HEK293 (cell line): ENCODE measurements at regions not wholly inside any gene's neighbourhood (a gene's known extent, or its start where the extent isn't known, plus 50 kb on each side); places are given as distances from the start of the nearest gene placed in this dataset.

ENCODE experiments used
- PATZ1 ChIP-seq: fragments of 450-650 bp; formaldehyde crosslinking; IDR thresholded peaks from 2 replicates; pipeline ENCODE4 v1.5.1; 2016; ENCODE audit warnings: missing biosample characterization, missing genetic modification characterization
- SP2 ChIP-seq: fragments of 450-650 bp; formaldehyde crosslinking; IDR thresholded peaks from 2 replicates; pipeline ENCODE4 v1.5.1; 2016; ENCODE audit warnings: missing biosample characterization, missing genetic modification characterization
- YY1 ChIP-seq: fragments of 450-650 bp; formaldehyde crosslinking; IDR thresholded peaks from 2 replicates; pipeline ENCODE4 v1.5.1; 2018; ENCODE audit warnings: missing biosample characterization, missing genetic modification characterization
- ZBTB1 ChIP-seq: fragments of 450-650 bp; formaldehyde crosslinking; IDR thresholded peaks from 2 replicates; pipeline ENCODE4 v1.5.1; 2016; ENCODE audit warnings: missing biosample characterization, missing genetic modification characterization
- ZNF670 ChIP-seq: fragments of 450-650 bp; formaldehyde crosslinking; IDR thresholded peaks from 2 replicates; pipeline ENCODE4 v1.5.1; 2016; ENCODE audit warnings: missing biosample characterization, missing genetic modification characterization, low read depth
- TF ChIP-seq, protein P1 (sequence below): fragments of 450-650 bp; formaldehyde crosslinking; IDR thresholded peaks from 2 replicates; pipeline ENCODE4 v1.5.1; 2016; ENCODE audit warnings: missing biosample characterization, missing genetic modification characterization
- TF ChIP-seq, protein P2 (sequence below): fragments of 450-650 bp; formaldehyde crosslinking; IDR thresholded peaks from 2 replicates; pipeline ENCODE4 v1.5.1; 2016; ENCODE audit warnings: missing biosample characterization, missing genetic modification characterization, low read depth
- TF ChIP-seq, protein P3 (sequence below): fragments of 450-650 bp; formaldehyde crosslinking; IDR thresholded peaks from 2 replicates; pipeline ENCODE4 v1.5.1; 2017; ENCODE audit warnings: missing biosample characterization, mild to moderate bottlenecking, missing genetic modification characterization, moderate library complexity

DNA sequence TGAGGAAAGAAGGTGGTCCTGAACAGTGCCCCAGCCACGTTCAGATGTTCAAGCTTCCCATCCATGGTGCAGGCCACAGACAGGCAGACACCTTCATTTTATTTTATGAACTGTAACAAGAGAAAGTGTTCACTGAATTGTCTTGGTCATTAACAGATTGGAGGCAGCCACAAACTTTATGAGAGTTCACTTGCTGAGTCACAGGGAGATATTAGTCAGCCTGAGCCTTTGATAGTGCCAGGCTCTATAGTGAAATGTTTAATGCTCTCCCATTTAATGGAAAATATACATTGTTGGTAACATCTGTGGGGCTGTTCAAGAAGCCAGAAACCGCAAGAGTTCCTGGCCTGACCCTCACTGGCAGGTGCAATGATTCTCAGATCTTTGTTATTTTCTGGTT, 237.0 kb downstream of the TENT4A start:
- TF ChIP-seq ZNF670 (tag by site-specific recombination) (no peak), PATZ1 (no peak), YY1 (tag by site-specific recombination) (no peak), SP2 (tag by site-specific recombination) (no peak), ZBTB1 (tag by site-specific recombination) (no peak)
- TF ChIP-seq, protein P1, sequence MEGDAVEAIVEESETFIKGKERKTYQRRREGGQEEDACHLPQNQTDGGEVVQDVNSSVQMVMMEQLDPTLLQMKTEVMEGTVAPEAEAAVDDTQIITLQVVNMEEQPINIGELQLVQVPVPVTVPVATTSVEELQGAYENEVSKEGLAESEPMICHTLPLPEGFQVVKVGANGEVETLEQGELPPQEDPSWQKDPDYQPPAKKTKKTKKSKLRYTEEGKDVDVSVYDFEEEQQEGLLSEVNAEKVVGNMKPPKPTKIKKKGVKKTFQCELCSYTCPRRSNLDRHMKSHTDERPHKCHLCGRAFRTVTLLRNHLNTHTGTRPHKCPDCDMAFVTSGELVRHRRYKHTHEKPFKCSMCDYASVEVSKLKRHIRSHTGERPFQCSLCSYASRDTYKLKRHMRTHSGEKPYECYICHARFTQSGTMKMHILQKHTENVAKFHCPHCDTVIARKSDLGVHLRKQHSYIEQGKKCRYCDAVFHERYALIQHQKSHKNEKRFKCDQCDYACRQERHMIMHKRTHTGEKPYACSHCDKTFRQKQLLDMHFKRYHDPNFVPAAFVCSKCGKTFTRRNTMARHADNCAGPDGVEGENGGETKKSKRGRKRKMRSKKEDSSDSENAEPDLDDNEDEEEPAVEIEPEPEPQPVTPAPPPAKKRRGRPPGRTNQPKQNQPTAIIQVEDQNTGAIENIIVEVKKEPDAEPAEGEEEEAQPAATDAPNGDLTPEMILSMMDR (tag by site-specific recombination), result no peak
- TF ChIP-seq, protein P2, sequence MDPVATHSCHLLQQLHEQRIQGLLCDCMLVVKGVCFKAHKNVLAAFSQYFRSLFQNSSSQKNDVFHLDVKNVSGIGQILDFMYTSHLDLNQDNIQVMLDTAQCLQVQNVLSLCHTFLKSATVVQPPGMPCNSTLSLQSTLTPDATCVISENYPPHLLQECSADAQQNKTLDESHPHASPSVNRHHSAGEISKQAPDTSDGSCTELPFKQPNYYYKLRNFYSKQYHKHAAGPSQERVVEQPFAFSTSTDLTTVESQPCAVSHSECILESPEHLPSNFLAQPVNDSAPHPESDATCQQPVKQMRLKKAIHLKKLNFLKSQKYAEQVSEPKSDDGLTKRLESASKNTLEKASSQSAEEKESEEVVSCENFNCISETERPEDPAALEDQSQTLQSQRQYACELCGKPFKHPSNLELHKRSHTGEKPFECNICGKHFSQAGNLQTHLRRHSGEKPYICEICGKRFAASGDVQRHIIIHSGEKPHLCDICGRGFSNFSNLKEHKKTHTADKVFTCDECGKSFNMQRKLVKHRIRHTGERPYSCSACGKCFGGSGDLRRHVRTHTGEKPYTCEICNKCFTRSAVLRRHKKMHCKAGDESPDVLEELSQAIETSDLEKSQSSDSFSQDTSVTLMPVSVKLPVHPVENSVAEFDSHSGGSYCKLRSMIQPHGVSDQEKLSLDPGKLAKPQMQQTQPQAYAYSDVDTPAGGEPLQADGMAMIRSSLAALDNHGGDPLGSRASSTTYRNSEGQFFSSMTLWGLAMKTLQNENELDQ (tag by site-specific recombination), result no peak
- TF ChIP-seq, protein P3, sequence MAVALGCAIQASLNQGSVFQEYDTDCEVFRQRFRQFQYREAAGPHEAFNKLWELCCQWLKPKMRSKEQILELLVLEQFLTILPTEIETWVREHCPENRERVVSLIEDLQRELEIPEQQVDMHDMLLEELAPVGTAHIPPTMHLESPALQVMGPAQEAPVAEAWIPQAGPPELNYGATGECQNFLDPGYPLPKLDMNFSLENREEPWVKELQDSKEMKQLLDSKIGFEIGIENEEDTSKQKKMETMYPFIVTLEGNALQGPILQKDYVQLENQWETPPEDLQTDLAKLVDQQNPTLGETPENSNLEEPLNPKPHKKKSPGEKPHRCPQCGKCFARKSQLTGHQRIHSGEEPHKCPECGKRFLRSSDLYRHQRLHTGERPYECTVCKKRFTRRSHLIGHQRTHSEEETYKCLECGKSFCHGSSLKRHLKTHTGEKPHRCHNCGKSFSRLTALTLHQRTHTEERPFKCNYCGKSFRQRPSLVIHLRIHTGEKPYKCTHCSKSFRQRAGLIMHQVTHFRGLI (tag by site-specific recombination), result no peak
